OCI-LY1 (cell line): ENCODE measurements at regions not wholly inside any gene's neighbourhood (a gene's known extent, or its start where the extent isn't known, plus 50 kb on each side); places are given as distances from the start of the nearest gene placed in this dataset.

ENCODE experiments used
- EZH2 ChIP-seq: fragments of 200-600 bp; sonication (generic), shearing (Covaris generic); IDR thresholded peaks from 2 replicates; pipeline ENCODE4 v1.8.0; 2017; ENCODE audit warnings: borderline replicate concordance, mixed run types, mild to moderate bottlenecking, antibody characterized with exemption, low read length, moderate library complexity, mixed read lengths
- TF ChIP-seq, protein P1 (sequence below): fragments of 200-600 bp; sonication (generic), shearing (Covaris generic); IDR thresholded peaks from 2 replicates; pipeline ENCODE4 v1.5.1; 2017; ENCODE audit warnings: mild to moderate bottlenecking, antibody characterized with exemption, low read length, moderate library complexity, mixed read lengths

DNA sequence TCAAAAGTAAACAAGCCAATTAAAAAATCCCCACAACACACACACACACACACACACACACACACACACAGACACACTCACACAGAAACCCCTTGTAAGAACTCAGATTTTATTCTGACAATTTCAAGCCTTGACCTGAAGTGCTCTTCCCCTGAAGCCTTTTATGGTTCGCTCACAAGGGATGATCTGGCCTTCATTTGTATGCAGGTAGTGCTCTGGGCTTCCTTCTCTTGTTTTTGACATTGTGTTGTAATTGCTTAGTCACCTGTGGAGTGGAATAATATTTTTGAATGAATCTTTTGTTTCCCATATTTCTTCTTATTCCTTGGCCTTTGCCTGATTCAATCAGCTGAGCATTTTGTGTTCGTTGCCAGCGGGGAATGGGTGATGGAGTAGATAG, 83.3 kb upstream of the CSRP2 start:
- TF ChIP-seq, protein P1, sequence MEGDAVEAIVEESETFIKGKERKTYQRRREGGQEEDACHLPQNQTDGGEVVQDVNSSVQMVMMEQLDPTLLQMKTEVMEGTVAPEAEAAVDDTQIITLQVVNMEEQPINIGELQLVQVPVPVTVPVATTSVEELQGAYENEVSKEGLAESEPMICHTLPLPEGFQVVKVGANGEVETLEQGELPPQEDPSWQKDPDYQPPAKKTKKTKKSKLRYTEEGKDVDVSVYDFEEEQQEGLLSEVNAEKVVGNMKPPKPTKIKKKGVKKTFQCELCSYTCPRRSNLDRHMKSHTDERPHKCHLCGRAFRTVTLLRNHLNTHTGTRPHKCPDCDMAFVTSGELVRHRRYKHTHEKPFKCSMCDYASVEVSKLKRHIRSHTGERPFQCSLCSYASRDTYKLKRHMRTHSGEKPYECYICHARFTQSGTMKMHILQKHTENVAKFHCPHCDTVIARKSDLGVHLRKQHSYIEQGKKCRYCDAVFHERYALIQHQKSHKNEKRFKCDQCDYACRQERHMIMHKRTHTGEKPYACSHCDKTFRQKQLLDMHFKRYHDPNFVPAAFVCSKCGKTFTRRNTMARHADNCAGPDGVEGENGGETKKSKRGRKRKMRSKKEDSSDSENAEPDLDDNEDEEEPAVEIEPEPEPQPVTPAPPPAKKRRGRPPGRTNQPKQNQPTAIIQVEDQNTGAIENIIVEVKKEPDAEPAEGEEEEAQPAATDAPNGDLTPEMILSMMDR, result no peak
- TF ChIP-seq EZH2, result no peak
